Dedifferentiated amniotic fluid mesenchymal stem cell (primary cell): ENCODE measurements at regions not wholly inside any gene's neighbourhood (a gene's known extent, or its start where the extent isn't known, plus 50 kb on each side); places are given as distances from the start of the nearest gene placed in this dataset.
"Not testable (repeated sequence)": the region's sequence is repeated elsewhere in the genome, so short reads cannot be mapped to it uniquely, and the experiment has no call there.

ENCODE experiments used
- DNase-seq: peaks from one replicate; pipeline ENCODE4 v3.0.0-alpha.2; 2016; ENCODE audit errors: extremely low spot score

- DNase-seq = not testable (repeated sequence)
These were observed 315.5 kb downstream of the MIAT start for GRCh38 chr22:26972915-26973314.

GRCh38 chr22:26974034-26974433, 316.6 kb downstream of the MIAT start:
- no peak for DNase-seq

- no peak for DNase-seq
These were observed 317.8 kb downstream of the MIAT start for GRCh38 chr22:26974914-26975803.

- no peak for DNase-seq
These were observed 318.5 kb downstream of the MIAT start for GRCh38 chr22:26975865-26976264.

GRCh38 chr22:26977741-26978376, 320.5 kb downstream of the MIAT start:
- DNase-seq = no peak

GRCh38 chr22:26979294-26979693, 321.9 kb downstream of the MIAT start:
- no peak for DNase-seq

- no peak for DNase-seq
These were observed 323.7 kb downstream of the MIAT start for GRCh38 chr22:26981111-26981510.

GRCh38 chr22:26981541-26981940, 324.2 kb downstream of the MIAT start:
- no peak for DNase-seq

- DNase-seq = no peak
These were observed 325.9 kb downstream of the MIAT start for GRCh38 chr22:26983311-26983710.

GRCh38 chr22:26985206-26985605, 327.8 kb downstream of the MIAT start:
- DNase-seq = no peak

GRCh38 chr22:26985931-26986782, 328.8 kb downstream of the MIAT start:
- DNase-seq = no peak

GRCh38 chr22:26986884-26987283, 329.5 kb downstream of the MIAT start:
- DNase-seq = no peak

- no peak for DNase-seq
These were observed 333.3 kb downstream of the MIAT start for GRCh38 chr22:26990503-26991189.

GRCh38 chr22:26992556-26992955, 335.2 kb downstream of the MIAT start:
- no peak for DNase-seq

- no peak for DNase-seq
These were observed 336.5 kb downstream of the MIAT start for GRCh38 chr22:26993886-26994285.

- DNase-seq = no peak
These were observed 337.4 kb downstream of the MIAT start for GRCh38 chr22:26994801-26995200.

GRCh38 chr22:26995235-26995634, 337.8 kb downstream of the MIAT start:
- DNase-seq = no peak

GRCh38 chr22:26996154-26996553, 338.8 kb downstream of the MIAT start:
- DNase-seq = no peak

GRCh38 chr22:26998129-26998528, 340.7 kb downstream of the MIAT start:
- no peak for DNase-seq

- no peak for DNase-seq
These were observed 341.3 kb downstream of the MIAT start for GRCh38 chr22:26998716-26999115.

GRCh38 chr22:27003297-27003696, 345.9 kb downstream of the MIAT start:
- DNase-seq = no peak

- no peak for DNase-seq
These were observed 347.0 kb downstream of the MIAT start for GRCh38 chr22:27004434-27004833.
